GM12874 (cell line): ENCODE measurements at regions not wholly inside any gene's neighbourhood (a gene's known extent, or its start where the extent isn't known, plus 50 kb on each side); places are given as distances from the start of the nearest gene placed in this dataset.

ENCODE experiments used
- CTCF ChIP-seq: IDR thresholded peaks from 2 replicates; pipeline ENCODE4 v1.5.1; 2011; ENCODE audit warnings: low read depth, mild to moderate bottlenecking, control low read depth, low read length, moderate library complexity; ENCODE audit not compliant: insufficient read depth

- TF ChIP-seq CTCF: no peak
Observed at GRCh38 chr18:70384181-70384790, 95.4 kb downstream of the SOCS6 start.

GRCh38 chr18:70382992-70383717 is 94.3 kb downstream of the SOCS6 start:
- no peak for TF ChIP-seq CTCF

- TF ChIP-seq CTCF: no peak
Observed at GRCh38 chr18:70382017-70382416, 93.2 kb downstream of the SOCS6 start.

- no peak for TF ChIP-seq CTCF
Observed at GRCh38 chr18:70380915-70381896, 92.4 kb downstream of the SOCS6 start.
